Left lung (tissue), 4 donors: ENCODE measurements at regions not wholly inside any gene's neighbourhood (a gene's known extent, or its start where the extent isn't known, plus 50 kb on each side); places are given as distances from the start of the nearest gene placed in this dataset.

Experiments
- ATAC-seq: fragments of 200-7000 bp; cut with Tn5 transposase; one replicate; pipeline ENCODE4 v1.9.1; 2020; ENCODE audit warnings: moderate library complexity
- DNase-seq, 4 donors: peaks; one replicate each; pipeline ENCODE4 v3.0.0-alpha.2; 2013 to 2020
- H3K27ac ChIP-seq, 2 donors: fragments of 200-600 bp; sonication (generic) in 1 of 2; one replicate each; pipeline versions ENCODE4 v1.5.0 to v1.8.0; 2020 to 2021
- H3K27me3 ChIP-seq, 2 donors: fragments of 200-600 bp; sonication (generic) in 1 of 2; one replicate each; pipeline versions ENCODE4 v1.5.0 to v1.8.0; 2020 to 2021
- H3K36me3 ChIP-seq, 2 donors: fragments of 200-600 bp; sonication (generic) in 1 of 2; one replicate each; pipeline versions ENCODE4 v1.5.0 to v1.8.0; 2020 to 2021
- H3K4me1 ChIP-seq, 2 donors: fragments of 200-600 bp; one replicate each; pipeline ENCODE4 v1.8.0; 2021
- H3K4me3 ChIP-seq, 2 donors: fragments of 200-600 bp; sonication (generic) in 1 of 2; one replicate each; pipeline versions ENCODE4 v1.5.0 to v1.8.0; 2020 to 2021; ENCODE audit warnings: mild to moderate bottlenecking in 1 of 2
- H3K9me3 ChIP-seq, 2 donors: fragments of 200-600 bp; sonication (generic) in 1 of 2; one replicate each; pipeline versions ENCODE4 v1.5.0 to v1.8.0; 2020 to 2021
- CTCF ChIP-seq, 2 donors: fragments of 200-600 bp; sonication (generic) in 1 of 2; IDR thresholded peaks; one replicate each; pipeline versions ENCODE4 v1.5.0 to v1.8.0; 2021; ENCODE audit warnings: antibody characterized with exemption in 2 of 2
- intact Hi-C, 2 donors: fragments of 100-400 bp; cut with DNase I; formaldehyde crosslinking; loops; one replicate each; pipeline versions ENCODE4 v1.11.2 to v1.14.2; 2022
- donor health status: DM: no; HTN: yes; CAD: no.
- donor health status: DM: no; HTN: no; CAD: no.

GRCh38 chr5:1704676-1705075 is 95.0 kb downstream of the MRPL36 start:
- no peak overlapping the region for H3K27ac ChIP-seq
- no peaks in the 10 kb centered on the region for H3K36me3 ChIP-seq
- ATAC-seq (no peak), DNase-seq (no peak)
- H3K27me3 ChIP-seq, result peaks cover 0 to 76% of the 10 kb centered on the region in 2 donors
- H3K4me1 ChIP-seq, result no peaks in the 10 kb centered on the region
- H3K4me3 ChIP-seq, result no peak overlapping the region
- H3K9me3 ChIP-seq, result no peaks in the 10 kb centered on the region
- TF ChIP-seq CTCF (IDR thresholded peaks at IDR 0.05), result no peak
- intact Hi-C loops, result no loop called here

GRCh38 chr5:1704266-1704665 is 95.4 kb downstream of the MRPL36 start:
- Histone ChIP-seq H3K9me3 (no peaks in the 10 kb centered on the region), H3K4me1 (no peaks in the 10 kb centered on the region), H3K27me3 (peaks cover 0 to 72% of the 10 kb centered on the region in 2 donors), H3K4me3 (no peak overlapping the region), H3K27ac (no peak overlapping the region), H3K36me3 (no peaks in the 10 kb centered on the region)
- TF ChIP-seq CTCF (IDR thresholded peaks at IDR 0.05), result no peak
- DNase-seq (no peak), ATAC-seq (no peak)
- intact Hi-C loops, result no loop called here

DNA sequence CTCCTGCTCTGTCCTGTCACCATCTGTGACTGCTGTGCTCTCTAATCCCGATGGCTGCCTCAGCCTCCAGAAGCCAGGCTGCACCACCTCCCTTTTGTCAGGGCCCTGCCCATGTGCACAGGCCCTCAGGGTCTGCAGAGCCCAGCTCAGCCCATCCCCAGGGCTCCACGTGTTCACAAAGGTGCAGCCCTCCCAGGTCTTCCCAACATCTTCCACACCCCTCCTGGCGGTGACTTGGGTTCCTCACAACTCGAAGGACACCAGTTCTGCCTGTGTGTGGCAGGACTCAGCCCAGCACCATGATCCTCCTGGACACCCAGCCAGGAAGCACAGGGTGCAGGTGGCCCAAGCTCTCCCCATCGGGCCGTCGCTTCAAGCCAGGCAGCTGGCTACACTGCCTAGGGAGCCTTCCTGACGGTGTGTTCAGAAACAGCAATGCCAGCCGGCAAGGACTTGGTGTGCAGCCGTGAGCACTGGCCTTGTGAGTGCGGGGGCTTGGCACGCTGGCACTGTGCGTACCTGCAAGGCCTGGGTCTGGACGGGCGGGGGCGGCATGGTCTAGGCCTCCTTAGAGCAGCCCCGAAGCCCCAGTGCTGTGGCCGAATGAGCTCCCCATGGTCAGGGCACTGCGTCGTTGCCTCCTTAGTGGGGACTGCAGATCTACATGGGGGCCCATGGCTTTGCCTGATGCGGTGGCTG is 96.1 kb downstream of the MRPL36 start:
- intact Hi-C loops, result no loop called here
- H3K27me3 ChIP-seq, result peaks cover 0 to 65% of the 10 kb centered on the region in 2 donors
- no peaks in the 10 kb centered on the region for H3K36me3 ChIP-seq
- DNase-seq, result no peak
- no peak overlapping the region for H3K4me3 ChIP-seq
- no peak overlapping the region for H3K27ac ChIP-seq
- no peak for ATAC-seq
- TF ChIP-seq CTCF (IDR thresholded peaks at IDR 0.05), result no peak
- no peaks in the 10 kb centered on the region for H3K9me3 ChIP-seq
- no peaks in the 10 kb centered on the region for H3K4me1 ChIP-seq

DNA sequence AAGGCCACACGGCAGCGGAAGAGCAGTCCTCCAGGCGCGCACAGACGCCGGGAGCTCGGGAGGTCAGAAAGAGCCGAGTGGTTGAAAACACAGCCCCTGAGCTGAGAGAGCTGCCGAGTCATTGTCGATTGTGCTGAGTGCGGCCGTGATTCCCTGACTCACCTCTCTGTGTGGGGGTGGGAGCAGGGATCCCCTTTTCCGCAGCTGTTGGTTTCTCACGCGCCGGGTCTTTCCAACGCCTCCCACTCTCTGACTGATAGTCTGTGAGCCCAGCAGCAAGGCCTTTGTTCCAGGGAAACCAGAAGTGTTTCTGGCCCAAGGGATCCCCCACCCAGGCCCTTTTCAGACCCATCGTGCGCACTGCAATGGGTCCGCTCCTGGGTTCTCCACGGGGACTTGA is 97.3 kb downstream of the MRPL36 start:
- Histone ChIP-seq H3K9me3 (no peaks in the 10 kb centered on the region), H3K27ac (no peak overlapping the region), H3K36me3 (no peaks in the 10 kb centered on the region), H3K4me1 (no peaks in the 10 kb centered on the region), H3K27me3 (peaks cover 0 to 53% of the 10 kb centered on the region in 2 donors), H3K4me3 (no peak overlapping the region)
- intact Hi-C loops, result no loop called here
- ATAC-seq, result no peak
- no peak for TF ChIP-seq CTCF (IDR thresholded peaks at IDR 0.05)
- no peak for DNase-seq

DNA sequence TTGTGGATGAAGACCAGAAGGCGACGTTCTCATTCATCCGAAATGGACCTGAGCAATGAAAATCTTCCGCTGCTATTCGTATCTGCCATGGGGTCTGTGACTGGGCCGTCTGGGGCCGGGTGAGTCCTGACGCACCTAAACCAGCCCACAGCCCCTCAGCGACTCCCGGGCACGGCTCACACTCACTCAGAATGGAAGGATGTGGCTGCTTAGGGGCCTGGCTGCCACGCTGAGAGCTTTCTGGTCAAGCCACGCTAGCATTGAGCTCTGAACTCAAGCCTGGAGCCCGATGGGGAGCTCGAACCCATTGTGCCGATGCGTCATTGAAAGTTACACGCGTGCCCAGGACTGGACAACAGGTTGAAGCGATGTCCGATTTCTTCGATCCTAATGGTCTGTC is 97.8 kb downstream of the MRPL36 start:
- DNase-seq (no peak), ATAC-seq (no peak)
- no peak overlapping the region for H3K4me3 ChIP-seq
- H3K27ac ChIP-seq, result no peak overlapping the region
- H3K9me3 ChIP-seq, result no peaks in the 10 kb centered on the region
- no peak for TF ChIP-seq CTCF (IDR thresholded peaks at IDR 0.05)
- peaks cover 0 to 49% of the 10 kb centered on the region in 2 donors for H3K27me3 ChIP-seq
- H3K4me1 ChIP-seq, result no peaks in the 10 kb centered on the region
- intact Hi-C loops, result no loop called here
- no peaks in the 10 kb centered on the region for H3K36me3 ChIP-seq
